ENCODE measurements at regions not wholly inside any gene's neighbourhood (a gene's known extent, or its start where the extent isn't known, plus 50 kb on each side); places are given as distances from the start of the nearest gene placed in this dataset.
A peak's percentile ranks its signal among the peaks of the same experiment; 100 is the strongest.
"Not testable (repeated sequence)": the region's sequence is repeated elsewhere in the genome, so short reads cannot be mapped to it uniquely, and the experiment has no call there.

GRCh38 chr3:27554706-27555105, 70.5 kb upstream of the SLC4A7 start:
- DNase-seq, result no peak

- DNase-seq, result no peak
These were observed 69.8 kb upstream of the SLC4A7 start for GRCh38 chr3:27553886-27554540.

GRCh38 chr3:27552708-27553107, 68.5 kb upstream of the SLC4A7 start:
- DNase-seq, result not testable (repeated sequence)

- DNase-seq, result not testable (repeated sequence)
These were observed 67.2 kb upstream of the SLC4A7 start for GRCh38 chr3:27551413-27551812.

GRCh38 chr3:27545061-27545460, 60.9 kb upstream of the SLC4A7 start:
- DNase-seq, result no peak

- DNase-seq, result no peak
These were observed 60.2 kb upstream of the SLC4A7 start for GRCh38 chr3:27544372-27544865.

- no peak for DNase-seq
These were observed 58.3 kb upstream of the SLC4A7 start for GRCh38 chr3:27542476-27542875.

GRCh38 chr3:27540231-27540630, 56.0 kb upstream of the SLC4A7 start:
- DNase-seq, result no peak

- DNase-seq, result no peak
These were observed 52.3 kb upstream of the SLC4A7 start for GRCh38 chr3:27536491-27536890.

GRCh38 chr3:27535809-27536392, 51.7 kb upstream of the SLC4A7 start:
- DNase-seq, result no peak

- peak; percentile 61 for DNase-seq
These were observed 49.8 kb upstream of the SLC4A7 start for GRCh38 chr3:27533718-27534573.

All from CD4-positive, alpha-beta T cell treated with Interleukin-15 for 1 hour (primary cell).